ENCODE measurements at regions not wholly inside any gene's neighbourhood (a gene's known extent, or its start where the extent isn't known, plus 50 kb on each side); places are given as distances from the start of the nearest gene placed in this dataset.
"Not testable (repeated sequence)": the region's sequence is repeated elsewhere in the genome, so short reads cannot be mapped to it uniquely, and the experiment has no call there.

DNA sequence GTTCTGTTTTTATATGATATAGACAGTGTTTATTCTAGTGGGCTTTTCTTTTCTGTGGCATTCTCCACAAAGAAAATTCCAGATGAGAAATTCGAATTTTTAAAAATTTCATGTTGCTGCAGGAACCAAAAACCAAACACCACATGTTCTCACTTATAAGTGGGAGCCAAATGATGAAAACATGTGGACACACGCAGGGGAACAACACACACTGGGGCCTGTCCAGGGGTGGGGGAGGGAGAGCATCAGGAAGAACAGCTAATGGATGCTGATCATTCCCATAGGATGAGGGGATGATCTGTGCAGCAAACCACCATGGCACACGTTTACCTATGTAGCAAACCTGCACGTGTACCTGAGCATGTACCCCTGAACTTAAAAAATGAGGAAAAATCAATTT is 499.0 kb upstream of the SLC35B3 start:
- DNase-seq (ENCODE audit: low read depth in 3 of 3) = no peak

DNA sequence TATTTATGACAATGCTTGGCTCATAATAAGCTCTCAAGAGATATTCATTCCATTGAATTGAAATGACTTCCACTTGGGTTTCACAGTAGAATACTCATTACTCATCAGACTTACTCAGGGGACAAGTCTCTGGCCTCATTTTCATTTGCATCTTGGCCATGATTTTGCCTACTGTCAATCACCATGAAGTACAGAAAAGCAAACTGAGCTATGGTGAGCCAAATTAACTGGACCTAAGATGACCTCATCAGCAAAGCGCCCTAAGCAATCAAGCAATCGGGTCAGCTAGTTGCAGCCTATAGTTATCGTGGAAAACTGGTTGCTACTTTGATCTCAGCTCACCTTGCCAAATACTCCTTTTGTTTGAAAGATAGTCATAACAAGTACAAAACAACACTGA is 494.7 kb upstream of the SLC35B3 start:
- no peak for DNase-seq (ENCODE audit: low read depth in 3 of 3)

DNA sequence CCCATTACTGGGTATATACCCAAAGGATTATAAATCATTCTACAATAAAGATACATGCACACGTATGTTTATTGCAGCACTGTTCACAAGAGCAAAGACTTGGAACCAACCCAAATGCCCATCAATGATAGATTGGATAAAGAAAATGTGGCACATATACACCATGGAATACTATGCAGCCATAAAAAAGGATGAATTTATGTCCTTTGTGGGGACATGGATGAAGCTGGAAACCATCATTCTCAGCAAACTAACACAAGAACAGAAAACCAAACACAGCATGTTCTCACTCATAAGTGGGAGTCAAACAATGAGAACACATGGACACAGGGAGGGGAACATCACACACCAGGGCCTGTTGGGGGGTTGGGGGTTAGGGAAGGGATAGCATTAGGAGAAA is 484.9 kb upstream of the SLC35B3 start:
- not testable (repeated sequence) for DNase-seq (ENCODE audit: low read depth in 3 of 3)

DNA sequence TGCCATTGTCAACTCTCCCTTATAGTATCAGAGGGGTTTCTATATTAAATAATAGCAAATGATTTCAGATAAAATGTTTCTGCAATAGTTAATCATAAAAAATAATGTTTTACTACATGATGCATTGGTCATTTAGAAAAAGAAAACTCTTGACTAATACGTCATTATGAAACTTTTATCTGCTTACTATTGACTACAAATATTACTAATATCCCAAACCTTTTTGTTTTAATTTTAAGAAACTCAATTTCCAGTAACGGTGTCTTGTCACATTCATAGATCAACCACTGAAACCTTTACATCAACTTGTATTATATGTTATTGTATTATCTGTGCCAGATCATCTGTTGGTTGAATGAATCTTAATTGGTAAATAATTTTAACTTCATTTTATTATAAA is 482.9 kb upstream of the SLC35B3 start:
- DNase-seq (ENCODE audit: low read depth in 3 of 3) = no peak

DNA sequence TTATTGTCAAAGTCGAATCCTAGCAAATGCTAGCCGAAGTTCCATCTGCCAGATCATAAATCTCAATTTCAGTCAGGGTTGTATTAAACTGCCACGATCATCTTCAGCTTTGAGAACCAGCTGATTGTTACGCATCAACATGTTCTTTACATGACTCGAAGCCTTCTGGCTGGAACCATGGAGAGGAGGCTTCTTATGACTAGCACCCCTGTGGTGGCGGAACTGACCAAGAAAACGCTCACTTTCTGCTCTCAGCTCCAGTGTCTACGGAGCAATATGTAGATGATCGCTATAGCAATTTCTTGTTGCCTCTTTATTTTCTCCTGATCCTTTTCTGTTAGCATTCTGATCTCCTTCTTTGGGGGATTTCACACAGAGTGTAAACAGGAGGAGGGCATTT is 479.4 kb upstream of the SLC35B3 start:
- no peak for DNase-seq (ENCODE audit: low read depth in 3 of 3)

DNA sequence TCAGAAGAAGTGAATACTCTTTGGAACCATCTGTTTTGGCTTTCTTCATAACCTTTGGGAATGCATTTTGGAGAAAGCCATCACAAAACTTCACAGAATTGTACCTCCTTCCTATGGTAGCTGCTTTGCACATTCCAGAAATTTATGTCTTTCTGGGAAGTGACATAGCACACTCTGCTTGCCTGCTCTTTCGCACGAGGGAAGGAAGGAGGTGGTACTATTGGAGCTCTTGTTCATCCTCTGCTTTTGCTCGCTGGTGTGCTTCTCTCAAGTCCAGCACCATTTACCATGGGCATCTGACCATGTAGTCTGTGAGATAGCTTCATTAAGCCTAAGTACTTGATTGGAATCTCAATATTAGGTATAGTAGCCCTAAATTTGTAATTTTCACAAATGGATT is 473.3 kb upstream of the SLC35B3 start:
- DNase-seq (ENCODE audit: low read depth in 3 of 3) = no peak

DNA sequence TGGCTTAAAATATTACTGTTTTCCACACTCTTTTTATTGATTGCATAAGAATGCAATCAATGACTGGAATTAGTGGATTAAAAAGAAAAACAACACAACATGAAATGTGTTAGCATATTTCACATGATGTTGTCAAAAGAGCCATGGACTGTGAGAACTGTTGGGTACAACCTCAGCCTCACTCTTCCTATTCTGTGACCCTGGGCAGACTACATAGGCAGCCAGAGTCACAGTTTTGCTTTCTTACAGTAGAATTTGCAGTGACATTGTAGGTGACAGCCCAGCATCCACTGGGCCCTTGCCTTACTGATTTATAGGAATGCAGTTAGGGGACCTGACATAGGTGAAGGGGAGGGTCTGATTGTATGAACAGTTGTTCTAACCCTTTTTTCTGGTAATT is 471.4 kb upstream of the SLC35B3 start:
- DNase-seq (ENCODE audit: low read depth in 3 of 3) = no peak

DNA sequence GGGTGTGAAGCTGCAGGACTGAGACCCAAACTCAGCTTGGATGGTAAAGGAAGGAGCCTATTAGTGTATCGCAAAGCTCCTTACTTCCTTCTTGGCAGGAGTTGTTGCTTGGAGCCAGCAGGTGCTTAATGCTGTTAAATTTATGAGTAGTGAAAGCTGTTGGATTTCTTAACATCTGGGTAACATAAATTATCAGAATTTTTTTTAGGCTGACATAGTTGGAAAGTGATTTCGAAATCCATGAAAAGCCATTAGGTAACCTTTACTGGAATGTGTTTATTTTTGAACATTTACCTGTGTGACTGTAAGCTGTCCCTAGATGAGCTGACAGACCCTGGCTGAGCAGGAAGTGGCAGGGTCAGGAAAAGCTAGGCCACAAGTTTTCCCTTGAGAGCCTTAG is 470.4 kb upstream of the SLC35B3 start:
- DNase-seq (ENCODE audit: low read depth in 3 of 3) = no peak

DNA sequence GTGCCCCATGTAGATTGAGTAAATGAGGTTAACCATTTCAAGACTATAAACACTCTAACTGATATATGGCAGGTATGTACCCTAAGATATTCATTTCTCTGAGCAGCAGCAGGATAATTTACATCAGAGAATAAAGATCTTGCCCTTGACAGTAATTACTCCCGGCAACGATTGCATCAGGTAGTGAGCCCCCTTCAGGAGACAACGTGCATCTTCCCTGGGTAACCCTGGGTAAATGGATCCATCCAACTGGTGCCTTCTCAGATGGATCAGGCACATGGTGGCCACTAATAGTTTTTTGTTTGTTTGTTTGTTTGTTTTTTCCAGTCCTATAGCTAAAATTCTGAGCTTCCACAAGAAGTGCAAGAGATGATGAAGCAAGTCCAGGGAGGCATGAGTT is 469.4 kb upstream of the SLC35B3 start:
- no peak for DNase-seq (ENCODE audit: low read depth in 3 of 3)

DNA sequence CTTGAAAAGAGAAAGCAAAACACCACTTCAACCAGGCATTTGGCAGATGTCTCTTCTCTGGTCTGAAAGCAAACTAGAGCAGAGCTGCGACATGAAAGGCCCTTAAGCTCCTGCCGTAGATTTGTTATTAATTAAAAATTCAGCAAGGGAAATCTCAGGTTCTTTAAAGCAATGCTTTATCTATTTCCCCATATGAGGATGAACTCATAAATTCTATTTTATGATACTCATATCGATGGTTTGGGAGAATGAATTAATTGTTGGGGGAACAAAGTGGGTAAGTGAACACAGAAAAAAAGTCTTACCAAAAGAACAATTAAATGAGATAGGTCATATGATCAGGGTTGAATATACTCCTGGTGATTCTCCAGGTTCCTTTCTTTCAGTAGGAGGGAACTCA is 464.7 kb upstream of the SLC35B3 start:
- no peak for DNase-seq (ENCODE audit: low read depth in 3 of 3)

DNA sequence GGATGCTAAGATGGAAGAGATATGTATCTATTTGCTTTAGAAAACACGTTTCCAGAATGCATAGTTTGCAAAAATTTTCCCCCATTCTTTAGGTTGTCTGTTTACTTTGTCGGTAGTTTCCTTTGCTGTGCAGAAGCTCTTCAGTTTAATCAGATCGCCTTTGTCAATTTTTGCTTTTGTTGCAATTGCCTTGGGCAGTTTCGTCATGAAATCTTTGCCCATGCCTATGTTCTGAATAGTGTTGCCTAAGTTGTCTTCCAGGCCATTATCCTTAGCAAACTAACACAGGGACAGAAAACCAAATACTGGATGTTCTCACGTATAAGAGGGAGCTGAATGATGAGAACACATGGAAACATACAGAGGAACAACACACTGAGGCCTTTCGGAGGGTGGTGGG is 454.2 kb upstream of the SLC35B3 start:
- no peak for DNase-seq (ENCODE audit: low read depth in 3 of 3)

DNA sequence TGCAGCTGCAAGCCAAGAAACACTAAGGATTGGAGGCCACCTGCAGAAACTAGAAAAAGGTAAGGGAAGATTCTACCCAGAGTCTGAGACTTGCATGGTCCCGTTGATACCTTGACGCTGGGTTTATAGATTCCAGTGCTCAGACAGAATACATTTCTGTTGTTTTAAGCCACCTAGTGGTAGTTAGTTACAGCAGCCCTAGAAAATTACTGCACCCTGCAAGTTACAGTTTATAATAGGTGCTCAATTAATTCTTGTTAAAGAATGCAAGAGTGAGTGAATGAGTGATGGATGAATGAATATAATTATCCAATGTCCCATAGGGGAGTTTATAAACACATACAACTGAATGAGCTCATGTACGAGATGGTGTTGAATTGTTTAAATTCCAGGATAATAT is 453.1 kb upstream of the SLC35B3 start:
- DNase-seq (ENCODE audit: low read depth in 3 of 3) = no peak

DNA sequence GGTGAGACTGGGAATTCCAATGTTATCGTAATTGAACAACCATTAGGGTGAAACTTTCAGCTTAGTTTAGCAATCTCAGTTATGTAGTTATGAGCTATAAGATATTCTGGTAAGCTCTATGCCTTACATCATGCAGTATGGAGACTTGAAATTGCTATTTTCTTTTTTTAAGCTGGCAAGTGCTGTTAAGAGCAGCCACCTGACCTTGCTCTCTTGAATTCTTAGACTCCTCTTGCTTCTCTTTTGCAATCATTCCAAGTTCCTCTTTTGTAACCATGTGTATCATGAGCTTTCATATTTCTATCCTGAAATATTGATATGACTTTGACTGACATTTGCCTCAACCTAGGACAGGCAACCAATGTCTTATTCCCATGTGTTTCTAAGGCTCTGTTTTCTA is 446.3 kb upstream of the SLC35B3 start:
- DNase-seq (ENCODE audit: low read depth in 3 of 3) = no peak

DNA sequence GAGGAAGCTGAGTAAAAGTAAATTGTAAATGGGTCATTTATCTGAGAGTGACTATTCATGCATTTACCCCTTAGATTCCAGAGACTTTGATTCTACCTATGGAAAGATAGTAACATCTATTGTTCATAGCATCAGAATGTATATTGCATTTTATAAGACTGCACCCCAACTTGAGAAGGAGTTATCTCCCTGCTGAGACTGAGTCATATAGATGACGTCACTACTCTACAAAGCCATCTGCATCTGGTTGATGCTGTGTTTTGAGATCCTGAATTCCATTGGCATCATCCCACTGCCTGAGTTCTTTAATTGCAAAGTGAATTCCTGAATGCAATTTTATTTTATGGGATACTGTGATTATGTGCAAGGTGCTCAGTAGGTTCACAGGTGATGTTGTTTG is 444.0 kb upstream of the SLC35B3 start:
- no peak for DNase-seq (ENCODE audit: low read depth in 3 of 3)

DNA sequence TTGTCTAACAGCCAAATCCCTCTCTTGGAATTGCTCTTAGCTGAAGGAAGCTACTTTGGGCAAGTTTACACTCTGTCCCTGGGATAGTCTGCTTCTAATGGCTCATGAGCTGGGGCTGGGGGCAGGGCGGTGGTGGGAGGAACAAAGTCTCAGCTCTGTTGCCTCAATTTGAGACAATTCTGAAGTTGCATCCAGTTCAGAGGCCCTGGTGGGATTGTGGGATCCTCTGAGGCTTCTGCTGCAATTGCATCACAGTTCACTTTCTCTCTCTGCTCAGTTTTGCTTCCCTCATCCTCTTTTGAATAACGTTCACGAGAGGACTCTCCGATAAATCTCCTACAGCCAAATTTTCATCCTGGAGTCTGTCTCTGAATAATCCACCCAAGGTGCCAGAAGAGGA is 440.6 kb upstream of the SLC35B3 start:
- no peak for DNase-seq (ENCODE audit: low read depth in 3 of 3)

DNA sequence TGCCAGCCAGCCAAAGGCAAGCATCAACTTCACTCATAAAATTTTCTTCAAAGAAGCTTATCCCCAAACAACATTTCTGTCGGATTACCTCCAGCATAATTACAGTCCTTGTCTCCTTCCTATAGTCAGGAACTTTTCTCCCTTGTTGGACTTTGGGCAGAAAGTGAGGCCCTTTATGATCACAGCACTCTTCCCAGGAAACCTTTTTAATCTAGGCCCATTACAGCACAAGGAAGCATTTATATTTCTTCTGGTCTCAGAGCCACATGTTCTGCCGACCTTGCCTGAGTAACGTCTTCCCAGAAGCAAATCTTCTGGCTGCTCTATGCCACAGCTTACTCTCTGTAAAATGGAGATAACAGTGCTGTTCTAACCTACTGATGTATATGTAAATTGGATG is 437.2 kb upstream of the SLC35B3 start:
- DNase-seq (ENCODE audit: low read depth in 3 of 3) = no peak

DNA sequence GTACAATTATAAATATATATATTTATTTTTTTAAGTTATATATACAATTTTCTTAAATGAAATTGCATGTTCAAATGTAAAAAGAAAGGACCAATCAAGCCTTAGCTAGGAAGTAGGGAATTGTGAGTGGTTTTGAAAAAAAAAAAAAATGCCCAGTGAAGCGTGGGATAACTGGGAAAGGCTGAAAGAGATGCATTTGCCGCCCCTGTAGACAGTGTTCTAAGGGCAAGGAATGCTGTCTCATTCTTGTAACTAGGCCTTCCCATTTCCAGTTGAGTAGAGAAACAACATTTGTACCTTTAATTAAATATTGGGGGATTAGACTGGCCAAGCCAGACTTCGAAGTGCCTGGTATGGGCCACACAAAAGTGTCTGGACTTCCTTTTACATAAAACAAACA is 430.1 kb upstream of the SLC35B3 start:
- no peak for DNase-seq (ENCODE audit: low read depth in 3 of 3)

DNA sequence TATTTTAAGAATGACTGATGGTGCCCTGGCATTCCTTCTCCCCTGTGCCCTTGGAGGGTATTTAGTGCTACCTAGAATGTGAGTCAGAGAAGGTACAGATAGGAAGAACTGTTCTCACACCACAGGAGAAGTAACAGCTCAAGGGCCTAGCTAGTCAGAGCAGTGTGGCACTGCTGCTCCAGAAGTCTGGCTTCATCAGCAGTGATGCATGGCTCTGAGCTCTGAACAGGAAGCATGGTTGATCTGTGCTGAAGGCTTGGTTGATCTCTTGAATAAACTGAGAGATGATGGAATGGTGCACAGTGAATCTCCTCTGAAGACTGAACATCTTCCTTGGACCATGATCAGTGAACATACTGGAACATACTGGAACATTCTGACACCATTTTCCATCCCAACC is 425.3 kb upstream of the SLC35B3 start:
- DNase-seq (ENCODE audit: low read depth in 3 of 3) = no peak

DNA sequence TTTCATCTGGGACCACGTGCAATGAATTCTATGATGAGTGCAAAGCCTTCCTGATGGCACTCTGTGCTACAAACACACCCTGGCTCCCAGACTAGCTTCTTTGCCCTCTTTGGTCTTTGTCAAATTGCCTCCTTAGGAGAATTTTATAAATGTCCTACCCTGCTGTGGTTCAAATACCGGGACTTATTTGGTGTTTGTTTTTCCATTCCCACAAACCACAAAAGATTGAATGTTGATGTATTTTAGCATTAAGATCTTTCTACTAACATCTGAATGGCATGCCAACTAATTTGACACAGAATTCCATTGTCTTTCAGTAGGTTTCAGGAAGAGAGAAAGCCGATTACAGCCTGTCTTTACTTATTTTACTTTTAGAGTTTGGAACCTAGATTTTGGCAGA is 424.2 kb upstream of the SLC35B3 start:
- no peak for DNase-seq (ENCODE audit: low read depth in 3 of 3)

DNA sequence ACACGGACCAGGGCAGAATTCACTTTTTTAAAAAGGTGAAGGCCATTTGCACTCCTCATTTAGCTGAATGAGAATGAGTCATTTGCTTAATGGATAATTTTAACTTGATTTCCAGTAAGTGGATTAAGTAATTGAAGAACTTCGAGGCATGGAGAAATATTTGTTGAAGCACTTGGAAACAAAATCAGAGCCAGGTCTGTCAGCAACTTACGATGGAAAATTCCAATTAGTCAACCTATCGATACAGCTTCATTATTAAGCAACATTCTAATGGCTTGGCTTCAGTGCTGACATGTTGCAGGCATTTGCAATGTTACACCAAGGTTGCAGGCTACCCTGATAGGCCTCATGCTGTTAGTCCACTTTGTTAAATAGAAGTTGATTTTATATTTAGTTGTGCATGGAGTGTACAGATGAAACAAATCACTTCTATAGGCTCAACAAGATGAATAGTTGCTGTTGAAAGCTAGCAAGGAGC is 423.5 kb upstream of the SLC35B3 start:
- DNase-seq (ENCODE audit: low read depth in 3 of 3) = no peak

DNA sequence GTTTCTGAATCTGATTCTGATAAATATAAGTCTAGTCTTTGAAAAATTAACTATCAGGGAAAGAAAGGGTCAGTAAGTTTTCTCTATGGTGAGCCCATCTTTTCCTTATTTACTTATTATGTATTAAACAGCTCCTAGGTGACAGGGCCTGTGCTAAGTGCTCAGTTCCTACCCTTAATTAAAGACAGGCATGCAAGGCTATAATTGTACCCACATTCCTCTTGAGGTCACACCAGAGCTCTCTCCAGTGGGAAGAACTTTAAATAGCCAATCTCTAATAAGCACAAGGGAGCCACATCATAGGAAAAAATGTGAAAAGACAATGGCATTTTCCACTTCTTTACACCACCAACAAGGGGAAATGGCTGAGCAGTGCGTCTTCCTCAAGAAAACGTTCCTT is 421.8 kb upstream of the SLC35B3 start:
- no peak for DNase-seq (ENCODE audit: low read depth in 3 of 3)

DNA sequence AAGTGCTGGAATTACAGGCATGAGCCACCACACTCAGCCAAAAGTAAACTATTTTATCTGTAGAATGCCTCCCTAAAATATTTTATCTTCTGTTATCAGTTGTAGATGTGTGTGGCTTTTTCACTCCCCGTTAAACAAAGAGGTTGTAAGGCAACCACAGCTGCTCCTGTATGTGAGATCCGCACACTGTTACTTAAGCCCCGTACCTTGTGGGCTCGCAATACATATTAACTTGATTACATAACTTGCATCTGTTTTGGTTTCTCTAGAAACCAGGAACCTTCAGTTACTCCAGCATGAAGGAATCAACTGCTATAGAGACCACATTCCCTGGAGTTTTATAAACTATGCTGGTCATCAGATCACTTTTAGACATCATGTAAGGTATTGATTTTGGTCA is 420.1 kb upstream of the SLC35B3 start:
- no peak for DNase-seq (ENCODE audit: low read depth in 3 of 3)

DNA sequence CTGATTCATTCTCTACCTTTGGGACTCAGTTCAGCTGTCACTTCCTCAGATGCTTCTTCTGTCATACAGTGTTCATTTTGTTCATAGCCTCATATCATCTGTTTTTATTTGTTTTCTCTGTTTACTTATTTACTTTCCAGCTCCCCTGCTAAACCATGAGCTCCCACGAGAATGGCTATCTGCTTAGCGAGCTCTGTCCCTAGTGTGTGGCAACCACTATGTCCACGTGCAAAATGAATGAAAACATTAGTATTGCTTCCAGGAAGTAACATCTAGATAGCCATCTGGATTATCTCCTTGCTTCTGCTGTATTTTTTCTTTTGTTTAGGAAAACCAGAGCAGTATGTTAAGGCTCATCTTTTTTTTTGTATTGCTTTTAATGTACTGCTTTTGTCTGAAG is 417.0 kb upstream of the SLC35B3 start:
- no peak for DNase-seq (ENCODE audit: low read depth in 3 of 3)

DNA sequence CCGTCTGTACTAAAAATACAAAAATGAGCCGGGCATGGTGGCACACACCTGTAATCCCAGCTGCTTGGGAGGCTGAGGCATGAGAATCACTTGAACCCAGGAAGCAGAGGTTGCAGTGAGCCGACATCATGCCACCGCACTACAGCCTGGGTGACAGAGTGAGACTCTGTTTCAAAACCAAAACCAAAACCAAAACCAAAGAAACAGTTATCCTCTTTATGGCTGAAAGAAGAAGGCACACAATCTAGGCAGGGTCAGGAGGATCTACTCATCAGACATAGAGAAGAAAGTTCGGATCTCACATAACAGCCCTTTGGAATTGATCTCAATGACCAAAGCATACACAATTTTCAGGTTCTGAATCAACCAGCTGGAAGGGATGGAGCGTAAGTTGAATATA is 411.3 kb upstream of the SLC35B3 start:
- not testable (repeated sequence) for DNase-seq (ENCODE audit: low read depth in 3 of 3)

DNA sequence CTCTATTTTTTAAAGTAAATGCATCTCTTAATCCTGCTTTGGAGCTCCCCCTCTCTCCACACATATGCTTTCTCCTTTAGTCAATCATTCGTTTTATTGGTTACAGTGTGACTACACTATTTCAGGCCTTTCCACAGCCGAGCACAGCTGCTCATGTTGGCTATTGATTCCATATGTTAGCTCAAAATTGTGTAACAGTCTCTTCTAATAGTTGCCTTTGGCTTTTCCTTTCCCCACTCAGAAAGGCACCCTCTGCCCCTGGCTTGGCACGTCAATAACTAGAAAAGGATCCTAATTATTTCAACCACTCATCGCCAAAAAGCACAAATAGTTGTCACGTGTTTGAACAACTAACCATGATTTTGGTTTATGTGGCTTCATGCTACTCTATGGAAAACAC is 410.3 kb upstream of the SLC35B3 start:
- no peak for DNase-seq (ENCODE audit: low read depth in 3 of 3)
